Posterior vena cava (tissue), 2 donors: ENCODE measurements at regions not wholly inside any gene's neighbourhood (a gene's known extent, or its start where the extent isn't known, plus 50 kb on each side); places are given as distances from the start of the nearest gene placed in this dataset.
"Not testable (repeated sequence)": the region's sequence is repeated elsewhere in the genome, so short reads cannot be mapped to it uniquely, and the experiment has no call there.

ENCODE experiments used
- DNase-seq: peaks from one replicate; pipeline ENCODE4 v3.0.0-alpha.2; 2020; ENCODE audit warnings: low spot score
- intact Hi-C, 2 donors: fragments of 100-400 bp; cut with DNase I; formaldehyde crosslinking; loops; one replicate each; pipeline versions ENCODE4 v1.14.1 to v1.14.2; 2022 to 2023
- donor health status: DM: yes; HTN: yes; CAD: no.
- donor health status: DM: yes; HTN: yes; CAD: no.

DNA sequence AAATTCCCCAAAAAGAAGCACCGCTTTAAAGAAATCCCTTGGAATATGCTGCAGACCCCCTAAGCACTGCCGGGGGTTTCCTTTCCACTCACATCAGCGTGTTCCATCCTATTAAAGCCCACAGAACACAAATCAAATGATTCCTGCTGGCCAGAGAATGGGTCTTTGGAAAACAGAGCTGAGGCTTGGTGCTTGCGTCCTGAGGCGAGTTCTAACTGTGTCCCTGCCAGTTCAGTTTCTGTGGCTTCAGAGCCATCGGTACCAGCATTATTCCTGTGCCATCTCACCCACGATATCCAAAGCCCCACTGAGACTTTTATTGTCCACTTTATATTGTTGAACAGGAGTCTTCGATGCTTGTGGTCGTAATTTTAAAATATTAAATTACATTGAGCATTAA is 142.0 kb upstream of the SYT13 start:
- intact Hi-C loops, result no loop called here
- DNase-seq, result no peak

DNA sequence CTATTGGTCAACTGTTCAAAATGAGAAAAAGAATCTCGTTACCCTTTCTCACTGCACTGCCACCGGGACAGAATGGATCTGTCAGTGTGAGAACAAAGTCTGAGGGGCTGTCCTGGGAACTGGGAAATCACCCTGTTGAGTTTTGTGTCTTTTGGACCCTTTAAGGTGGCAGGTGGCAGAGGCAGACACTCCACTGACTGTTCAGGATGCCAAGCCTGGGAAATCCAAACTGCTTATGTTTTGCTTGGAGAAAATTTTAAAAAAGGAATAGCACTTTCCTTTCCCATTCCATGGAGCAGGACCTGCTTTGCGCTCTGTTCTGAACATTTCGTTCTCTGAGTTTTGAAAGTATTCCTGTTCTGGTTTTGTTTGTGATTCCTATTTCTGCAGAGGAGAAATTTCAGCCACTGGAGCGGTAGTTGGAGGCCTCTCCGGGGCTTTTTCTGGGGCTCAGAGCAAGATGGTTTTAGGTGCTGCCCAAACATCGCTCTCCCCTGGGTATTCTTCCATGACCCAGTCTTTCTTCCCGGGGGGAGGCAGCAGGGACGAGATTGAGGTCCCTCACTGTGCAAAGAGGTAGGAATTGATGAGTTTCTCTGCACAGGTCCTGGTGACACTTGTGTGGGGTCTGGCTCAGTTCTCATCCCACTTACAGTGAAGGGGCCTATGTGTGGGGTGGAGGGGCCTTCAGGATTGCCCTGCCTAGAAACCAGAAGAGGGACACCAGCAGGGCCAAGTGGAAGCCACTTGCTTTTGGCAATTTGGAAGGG is 138.5 kb upstream of the SYT13 start:
- peak; percentile 50 for DNase-seq
- intact Hi-C loops, result no loop called here

DNA sequence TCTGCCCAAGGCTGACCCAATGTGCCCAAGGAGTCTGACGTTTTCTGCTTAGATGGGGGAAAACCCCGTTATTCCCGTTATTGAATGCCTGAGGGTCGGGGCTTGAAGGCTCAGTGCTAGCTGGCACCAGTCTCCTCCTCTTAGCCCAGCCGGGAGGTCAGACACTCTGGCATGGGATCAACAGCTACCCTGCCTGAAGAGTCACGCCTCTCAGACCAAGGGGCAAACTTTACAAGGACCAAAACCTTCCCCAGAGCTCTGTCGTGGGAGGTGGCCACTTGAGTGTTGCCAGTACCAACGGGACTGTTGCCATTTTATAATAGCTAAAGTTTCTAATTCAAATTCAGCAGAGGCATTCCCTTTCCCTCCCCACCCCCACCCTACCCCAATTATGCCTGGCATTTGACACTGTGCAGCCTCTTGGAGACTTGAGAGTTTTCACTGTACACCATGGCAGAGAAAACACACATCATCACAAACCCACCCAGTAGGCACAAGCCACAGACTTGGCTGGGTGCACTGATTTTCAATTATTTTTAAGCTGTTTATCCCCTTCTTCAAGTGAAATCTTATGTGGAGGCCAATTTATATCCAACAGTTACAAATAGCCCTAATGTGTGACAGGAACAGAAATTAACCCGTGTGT is 137.5 kb upstream of the SYT13 start:
- intact Hi-C loops, result no loop called here
- DNase-seq, result peak; percentile 32

DNA sequence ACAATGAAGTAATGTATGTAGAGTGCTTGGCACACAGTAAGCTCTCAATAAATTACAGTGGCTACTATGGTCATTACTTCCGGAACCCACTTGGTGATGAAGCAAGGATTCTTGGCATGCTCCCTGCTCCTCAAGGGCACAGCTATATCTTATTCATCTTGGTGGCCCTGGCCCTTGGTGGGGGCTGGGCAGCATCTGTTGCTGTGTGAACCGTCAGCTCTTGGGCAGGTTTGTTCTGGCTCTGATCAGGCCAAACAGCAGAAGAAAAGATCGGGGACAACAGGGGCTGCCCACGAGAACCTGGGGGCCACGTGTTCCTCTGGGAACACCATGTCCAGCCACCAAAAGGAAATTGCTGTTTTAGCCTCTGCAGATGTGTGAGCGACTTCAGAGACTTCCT is 136.9 kb upstream of the SYT13 start:
- intact Hi-C loops, result no loop called here
- peak; percentile 61 for DNase-seq

DNA sequence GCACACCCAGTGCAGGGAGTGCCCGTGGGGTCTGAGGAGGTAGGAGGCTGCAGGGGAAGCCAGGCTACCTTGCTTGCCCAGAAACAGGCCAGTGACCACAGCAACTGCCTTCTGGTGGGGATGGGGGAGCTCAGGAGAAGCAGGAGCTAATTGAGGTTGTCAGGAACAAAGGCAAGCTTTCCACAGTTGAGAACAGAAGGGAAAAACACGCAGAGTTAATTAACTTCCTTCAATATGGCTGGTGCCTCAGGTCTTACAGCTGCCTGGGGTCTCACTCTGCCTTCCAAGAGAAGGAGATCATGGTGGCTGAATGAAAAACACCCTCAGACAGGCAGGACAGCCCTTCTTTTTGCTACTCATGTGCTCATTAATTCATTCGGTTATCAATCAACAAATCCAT is 127.9 kb upstream of the SYT13 start:
- intact Hi-C loops, result no loop called here

DNA sequence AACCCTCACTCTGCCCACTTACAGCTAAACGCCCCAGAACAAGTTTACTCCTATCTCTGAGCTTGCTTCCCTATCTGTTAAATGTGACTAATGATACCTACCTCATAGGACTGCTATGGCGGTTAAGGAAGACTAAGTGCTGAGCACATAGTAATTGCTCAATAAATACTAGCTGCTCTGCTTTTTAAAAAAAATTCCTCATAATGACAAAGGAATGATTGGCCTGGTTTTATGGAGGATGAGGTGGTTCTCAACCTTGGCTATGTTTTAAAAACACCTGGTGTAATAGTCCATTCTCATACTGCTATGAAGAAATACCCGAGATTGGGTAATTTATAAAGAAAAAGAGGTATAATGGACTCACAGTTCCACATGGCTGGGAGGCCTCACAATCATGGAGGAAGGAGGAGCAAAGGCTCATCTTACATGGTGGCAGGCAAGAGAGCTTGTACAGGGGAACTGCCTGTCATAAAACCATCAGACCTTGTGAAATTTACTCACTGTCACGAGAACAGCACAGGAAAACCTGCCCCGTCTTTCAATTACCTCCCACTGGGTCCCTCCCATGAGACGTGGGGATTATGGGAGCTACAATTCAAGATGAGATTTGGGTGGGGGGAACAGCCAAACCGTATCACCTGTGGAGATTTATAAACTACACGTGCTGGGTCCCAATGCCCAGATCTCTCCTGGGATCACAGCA is 127.2 kb upstream of the SYT13 start:
- DNase-seq, result no peak
- intact Hi-C loops, result no loop called here

More for the DNA sequence above, 127.9 kb upstream of the SYT13 start:
- peak; percentile 7 for DNase-seq

DNA sequence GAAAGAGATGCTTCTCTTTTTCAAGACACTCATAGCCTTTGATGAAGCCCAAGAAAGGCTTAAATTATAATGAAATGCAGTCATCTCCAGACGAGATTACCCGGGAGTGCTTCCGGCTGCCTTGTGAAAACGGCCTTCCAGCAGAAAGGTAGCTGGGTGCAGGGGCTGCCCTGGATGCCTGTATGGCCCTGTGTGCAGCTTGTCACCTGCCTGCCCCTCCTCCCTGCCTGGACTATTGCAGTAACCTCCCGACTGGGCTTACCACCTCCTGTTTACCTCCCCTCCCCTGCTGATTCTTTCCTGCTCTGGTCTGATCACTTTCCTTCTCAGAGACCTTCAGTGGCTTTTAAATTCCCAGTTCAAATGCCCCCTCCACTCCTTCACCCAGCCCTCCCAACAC is 126.4 kb upstream of the SYT13 start:
- DNase-seq, result peak; percentile 42
- intact Hi-C loops, result no loop called here

DNA sequence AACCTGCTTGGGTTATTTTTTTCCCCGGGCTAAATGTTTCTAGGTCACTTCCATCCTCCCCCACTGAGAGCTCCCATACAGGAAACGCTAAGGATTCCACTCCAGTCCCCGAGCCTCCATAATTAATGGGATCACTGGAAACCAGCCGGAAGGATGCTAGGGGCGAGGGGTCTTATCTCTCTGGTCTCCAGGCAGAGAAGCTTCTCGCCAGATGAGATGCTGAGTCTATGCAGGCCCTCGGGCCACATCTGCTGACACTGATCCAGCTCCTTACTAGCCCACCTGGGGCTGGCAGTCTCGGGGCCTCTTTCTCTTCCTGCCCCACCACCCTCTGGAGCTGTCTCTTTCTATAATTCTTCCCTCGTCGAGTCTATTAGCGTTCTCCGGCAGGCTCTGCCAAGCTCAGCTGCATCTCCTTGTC is 125.9 kb upstream of the SYT13 start:
- peak; percentile 61 for DNase-seq
- intact Hi-C loops, result no loop called here

DNA sequence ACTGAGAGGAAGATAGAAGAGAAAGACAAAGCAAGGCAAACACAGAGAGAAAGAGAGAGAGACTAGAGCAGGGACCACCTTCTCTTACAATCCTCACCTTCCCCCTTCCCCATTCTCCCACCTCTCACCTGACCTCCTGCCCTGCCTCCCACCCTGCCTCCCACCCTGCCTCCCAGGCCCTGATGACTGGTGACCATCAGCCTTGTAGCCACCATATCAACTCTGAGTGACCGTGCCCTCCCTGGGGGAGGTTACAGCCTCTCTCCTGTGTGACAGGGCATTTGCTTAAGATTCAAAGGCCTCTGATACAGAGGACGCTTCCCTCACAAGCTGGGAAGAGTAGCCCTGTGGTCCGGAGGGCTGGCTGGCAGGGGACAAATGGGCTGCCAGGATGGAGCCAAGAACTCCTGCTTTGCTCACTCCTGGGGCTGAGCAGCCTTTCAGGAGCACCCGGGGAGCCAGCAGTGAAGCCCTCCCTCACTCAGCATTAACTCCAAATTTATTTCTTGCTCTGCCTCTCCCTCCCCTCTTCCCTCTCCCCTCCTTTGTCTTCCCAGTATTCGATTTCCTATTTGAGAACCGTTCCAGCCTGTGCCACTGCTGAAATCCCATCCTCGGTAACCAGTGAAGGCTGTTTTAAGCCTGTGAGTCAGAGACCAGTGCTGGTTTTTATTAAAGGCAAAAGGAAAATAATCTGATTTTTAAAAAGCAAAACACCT is 125.2 kb upstream of the SYT13 start:
- DNase-seq, result peak; percentile 57
- intact Hi-C loops, result no loop called here

DNA sequence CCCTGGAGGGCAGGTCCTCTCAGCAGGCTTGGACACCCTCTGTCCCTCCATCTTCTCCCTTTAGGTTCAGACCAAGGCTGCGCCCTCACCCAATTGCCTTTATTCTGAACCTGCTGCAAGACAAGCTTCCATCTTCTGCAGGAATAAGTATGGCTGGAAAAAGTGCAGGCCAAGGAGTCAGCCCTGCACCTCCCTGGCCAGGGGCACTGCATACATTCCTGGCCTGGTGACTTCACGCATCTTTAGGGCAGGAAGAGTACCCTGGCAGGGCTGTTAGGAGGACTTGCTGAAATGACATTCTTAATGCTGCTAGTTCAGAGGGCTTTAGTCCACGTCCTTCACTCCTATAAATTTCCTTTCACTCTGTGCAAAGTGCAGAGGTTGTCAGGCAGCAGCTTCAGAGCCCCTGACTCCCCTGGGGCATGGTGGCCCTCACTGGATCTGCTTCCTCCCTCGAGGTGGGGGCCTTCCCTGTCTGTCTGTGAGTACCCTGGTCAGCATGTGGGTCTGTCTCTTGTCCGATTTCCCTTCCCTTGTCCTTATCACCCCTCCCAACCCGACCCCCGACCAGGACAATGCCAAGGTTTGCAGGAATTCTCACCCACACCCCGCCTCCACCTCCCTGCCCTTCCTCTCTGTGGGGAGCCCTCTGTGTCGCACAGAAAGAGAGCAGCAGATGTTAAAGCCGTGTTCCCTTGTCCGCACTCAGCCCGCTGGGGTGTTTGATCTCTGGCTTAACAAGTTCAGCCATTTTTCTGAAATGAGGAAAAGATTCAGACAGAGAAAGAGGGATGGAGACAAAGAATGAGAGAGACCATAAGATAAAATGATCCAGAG is 124.5 kb upstream of the SYT13 start:
- intact Hi-C loops, result no loop called here
- peak; percentile 50 for DNase-seq

DNA sequence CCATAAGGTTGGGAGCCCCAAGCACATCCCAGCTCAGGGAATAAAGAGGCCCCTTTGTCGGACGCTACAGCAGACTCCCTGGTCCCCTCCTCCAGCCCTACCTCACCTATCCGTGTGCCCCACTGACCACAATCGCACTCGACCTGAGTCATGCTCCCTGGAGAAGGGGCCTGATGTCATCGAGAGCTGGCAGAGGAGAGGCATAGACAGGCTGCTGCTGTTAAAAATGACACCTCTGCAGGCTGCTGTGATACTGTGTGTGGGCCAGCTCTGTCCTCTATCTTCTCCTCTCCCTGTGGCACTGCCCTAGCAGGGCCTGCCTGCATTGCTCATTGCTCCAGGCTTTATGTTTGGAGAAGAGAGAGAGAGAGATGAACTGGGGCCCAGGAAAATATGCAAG is 123.4 kb upstream of the SYT13 start:
- intact Hi-C loops, result no loop called here
- peak; percentile 53 for DNase-seq

DNA sequence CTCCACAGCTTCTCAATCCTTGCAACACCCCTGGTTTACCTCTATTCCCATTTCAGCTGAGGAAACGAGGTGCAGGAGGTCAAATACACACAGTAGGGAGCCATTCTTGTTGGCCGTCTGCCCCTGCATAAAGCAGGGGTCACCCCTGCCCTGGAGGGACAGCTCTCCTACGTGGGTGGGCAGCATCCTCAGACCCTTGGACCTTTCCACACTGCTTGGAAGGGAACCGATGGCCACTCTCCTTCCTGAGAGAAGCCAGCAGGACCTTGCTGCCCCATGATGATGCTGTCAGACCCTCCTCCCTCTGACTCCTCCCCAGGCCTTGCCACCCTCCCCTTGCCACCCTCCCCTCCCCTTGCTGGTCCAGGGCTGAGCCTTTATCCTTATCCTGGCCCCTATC is 121.1 kb upstream of the SYT13 start:
- DNase-seq, result peak; percentile 60

DNA sequence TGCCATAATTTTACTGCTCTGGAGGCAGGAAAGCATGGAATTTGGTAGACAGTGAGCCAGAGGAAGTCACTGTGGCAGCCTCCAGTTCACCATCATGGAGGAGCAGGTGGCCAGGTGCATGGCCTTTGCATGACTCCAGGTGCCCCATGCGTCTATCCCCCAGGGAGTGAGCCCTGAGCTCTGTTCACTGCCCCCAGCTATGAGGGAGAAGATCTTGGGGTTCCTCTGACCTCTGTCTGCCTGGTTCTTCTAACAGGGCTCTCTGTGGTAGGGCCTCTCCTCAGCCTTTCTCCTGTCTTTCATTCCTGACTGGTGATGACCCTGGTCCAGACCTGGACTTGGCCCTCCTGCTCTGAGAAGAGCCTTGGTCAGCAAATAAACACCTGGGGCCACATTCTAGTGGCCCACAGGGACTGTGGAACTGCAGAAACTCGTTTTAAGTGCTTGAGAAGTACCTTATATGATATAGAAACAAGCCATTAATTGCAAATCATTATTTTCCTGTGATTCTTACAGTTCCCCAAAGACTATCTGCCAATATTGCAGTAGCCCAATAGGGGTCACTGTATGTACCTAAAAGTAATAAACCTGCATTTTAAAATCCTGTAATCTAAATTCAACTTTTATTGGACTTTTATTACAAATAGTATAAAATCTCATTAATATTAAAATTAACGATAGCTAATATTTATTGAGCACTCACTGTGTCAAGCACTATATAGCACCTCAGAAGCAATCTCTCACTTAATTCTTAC is 120.0 kb upstream of the SYT13 start:
- intact Hi-C loops, result no loop called here
- DNase-seq, result peak; percentile 35

More for the DNA sequence above, 121.1 kb upstream of the SYT13 start:
- intact Hi-C loops, result no loop called here

DNA sequence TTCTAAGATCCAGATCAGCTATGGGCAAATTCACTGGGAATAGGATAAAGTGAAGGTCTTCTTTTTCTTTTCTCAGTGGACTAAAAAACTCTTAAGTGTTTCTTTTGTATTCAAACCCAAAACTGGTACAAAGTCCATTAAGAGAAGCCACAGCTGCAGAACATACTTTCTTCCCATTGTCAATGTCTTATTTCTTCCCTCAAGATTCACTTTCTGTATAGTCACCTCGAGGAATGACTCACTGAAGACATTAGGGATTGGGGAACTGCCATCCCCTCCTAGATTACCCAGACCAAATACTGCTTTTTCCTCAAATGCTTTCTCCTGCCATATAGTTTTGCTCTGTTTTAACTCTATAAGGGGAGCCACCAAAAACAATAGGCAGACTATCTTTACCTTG is 117.4 kb upstream of the SYT13 start:
- intact Hi-C loops, DNase-seq: not testable (repeated sequence)

DNA sequence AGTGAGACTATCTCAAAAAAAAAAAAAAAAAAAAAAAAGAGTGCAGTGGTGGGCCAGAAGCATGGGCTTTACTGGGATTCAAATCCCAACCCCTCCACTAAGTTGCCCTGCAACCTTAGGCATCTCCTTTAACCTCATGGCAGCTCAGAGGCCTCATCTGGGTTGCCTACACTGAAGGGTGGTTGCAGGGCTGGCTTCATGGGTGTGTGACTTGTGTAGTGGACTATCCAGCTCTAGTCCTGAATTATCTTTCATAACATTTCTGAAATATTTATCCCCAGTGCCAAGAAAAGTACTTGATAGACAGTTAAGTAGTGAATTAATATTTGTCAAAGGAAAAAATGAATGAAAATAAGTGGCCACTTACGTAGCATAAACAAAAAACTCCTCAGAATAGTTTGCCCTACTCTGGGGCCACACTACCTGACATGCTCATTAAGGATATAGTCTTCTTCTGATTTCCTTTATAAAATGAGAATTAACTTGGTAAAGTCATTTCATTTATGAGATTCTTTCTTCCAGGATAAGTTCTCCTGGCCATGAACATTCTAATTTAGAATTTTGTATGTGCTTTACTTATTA is 116.0 kb upstream of the SYT13 start:
- intact Hi-C loops, result no loop called here
- peak; percentile 34 for DNase-seq

DNA sequence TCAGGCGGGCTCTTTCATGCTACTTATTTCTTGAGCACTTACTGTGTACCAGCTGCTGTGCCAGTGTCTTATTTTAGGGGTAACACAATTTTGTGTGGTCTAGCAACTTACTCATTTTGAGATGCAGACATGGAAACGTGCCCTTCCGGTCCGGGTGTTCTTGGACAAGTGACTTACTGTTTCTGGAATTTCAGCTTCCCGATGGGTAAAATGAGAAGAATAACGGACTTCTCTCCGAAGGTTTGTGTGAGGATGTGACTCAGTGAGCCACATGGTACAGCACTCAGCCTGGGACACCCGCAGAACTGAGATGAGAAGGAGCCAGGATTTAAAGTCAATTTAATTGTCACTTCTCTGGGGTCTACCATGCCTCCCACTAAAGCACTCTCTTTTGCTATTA is 114.5 kb upstream of the SYT13 start:
- intact Hi-C loops, result no loop called here
- DNase-seq, result peak; percentile 30

DNA sequence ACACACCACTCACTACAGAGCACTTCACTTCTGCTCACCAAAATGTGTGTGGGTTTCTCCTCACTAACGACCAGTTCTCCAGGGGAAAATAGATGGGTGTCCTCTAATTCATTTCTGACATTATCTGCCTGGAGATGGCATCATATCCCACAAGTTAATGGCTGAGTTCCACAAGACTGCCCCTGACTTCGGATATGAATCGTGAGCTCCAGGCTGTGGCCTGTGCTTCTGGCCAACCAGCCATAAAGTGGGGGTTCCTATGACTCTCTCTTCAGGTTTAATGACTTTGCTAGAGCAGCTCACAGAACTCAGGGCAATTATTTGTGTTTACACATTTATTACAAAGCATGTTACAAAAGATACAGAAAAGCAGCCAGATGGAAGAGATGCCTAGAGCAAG is 113.0 kb upstream of the SYT13 start:
- peak; percentile 50 for DNase-seq
- intact Hi-C loops, result no loop called here

DNA sequence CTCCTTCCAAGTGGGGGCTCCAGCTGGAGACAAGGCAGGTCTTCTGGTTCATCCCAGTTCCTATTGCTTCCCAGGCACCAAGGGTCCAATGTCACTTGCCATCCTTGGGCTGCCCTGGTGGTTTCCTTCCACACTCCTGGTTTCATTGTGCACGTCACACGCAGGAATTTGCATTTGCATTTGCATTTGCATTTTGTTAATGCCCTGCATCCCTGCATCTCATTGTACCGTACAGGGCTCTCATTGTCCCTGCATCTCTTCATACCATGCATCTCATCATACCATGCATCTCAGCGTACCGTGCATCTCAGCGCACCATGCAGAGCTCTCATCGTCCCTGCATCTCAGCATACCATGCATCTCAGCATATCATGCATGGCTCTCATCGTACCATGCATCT is 112.2 kb upstream of the SYT13 start:
- intact Hi-C loops, result no loop called here
- DNase-seq, result peak; percentile 37
